Left ventricle myocardium inferior (tissue), 1 donor: ENCODE measurements at regions not wholly inside any gene's neighbourhood (a gene's known extent, or its start where the extent isn't known, plus 50 kb on each side); places are given as distances from the start of the nearest gene placed in this dataset.
"Not testable (repeated sequence)": the region's sequence is repeated elsewhere in the genome, so short reads cannot be mapped to it uniquely, and the experiment has no call there.

Experiments
- DNase-seq: peaks from one replicate; pipeline ENCODE4 v3.0.0-alpha.2; 2020
- H3K27ac ChIP-seq: fragments of 200-600 bp; replicated peaks from 2 replicates; pipeline ENCODE4 v1.8.0; 2021
- H3K27me3 ChIP-seq: fragments of 200-600 bp; 2 replicates; pipeline ENCODE4 v1.8.0; 2021; ENCODE audit warnings: low read depth
- H3K36me3 ChIP-seq: fragments of 200-600 bp; 2 replicates; pipeline ENCODE4 v1.8.0; 2021
- H3K4me1 ChIP-seq: fragments of 200-600 bp; 2 replicates; pipeline ENCODE4 v1.8.0; 2021
- H3K4me3 ChIP-seq: fragments of 200-600 bp; 2 replicates; pipeline ENCODE4 v1.8.0; 2021; ENCODE audit warnings: mild to moderate bottlenecking, moderate library complexity
- H3K9me3 ChIP-seq: fragments of 200-600 bp; replicated peaks from 2 replicates; pipeline ENCODE4 v1.8.0; 2021
- CTCF ChIP-seq: fragments of 200-600 bp; IDR thresholded peaks from 2 replicates; pipeline ENCODE4 v1.8.0; 2021; ENCODE audit warnings: antibody characterized with exemption, mild to moderate bottlenecking, borderline replicate concordance
- intact Hi-C: fragments of 100-400 bp; cut with micrococcal nuclease; formaldehyde crosslinking; loops from one replicate; pipeline ENCODE4 v1.11.0; 2022
- donor health status: DM: no; HTN: yes; CAD: no; lungs with severe emphysema.

GRCh38 chr7:81399471-81399870 lies 370.4 kb downstream of the HGF start:
- no peak overlapping the region for H3K27ac ChIP-seq
- intact Hi-C loops, result no loop called here
- H3K36me3 ChIP-seq, result no peaks in the 10 kb centered on the region
- no peaks in the 10 kb centered on the region for H3K27me3 ChIP-seq
- TF ChIP-seq CTCF, result no peak
- H3K4me3 ChIP-seq, result no peak overlapping the region
- no peak for DNase-seq
- H3K9me3 ChIP-seq, result no peaks in the 10 kb centered on the region
- H3K4me1 ChIP-seq, result no peaks in the 10 kb centered on the region

- TF ChIP-seq CTCF, result no peak
- Histone ChIP-seq H3K4me3 (no peak overlapping the region), H3K9me3 (no peaks in the 10 kb centered on the region), H3K27ac (no peak overlapping the region), H3K4me1 (no peaks in the 10 kb centered on the region), H3K27me3 (no peaks in the 10 kb centered on the region), H3K36me3 (no peaks in the 10 kb centered on the region)
- intact Hi-C loops, result no loop called here
- DNase-seq, result no peak
Measured at GRCh38 chr7:81394029-81394428, 375.8 kb downstream of the HGF start.

GRCh38 chr7:81393018-81393417 lies 376.8 kb downstream of the HGF start:
- H3K9me3 ChIP-seq, result no peaks in the 10 kb centered on the region
- intact Hi-C loops, result no loop called here
- no peak overlapping the region for H3K27ac ChIP-seq
- TF ChIP-seq CTCF, result no peak
- no peaks in the 10 kb centered on the region for H3K36me3 ChIP-seq
- no peaks in the 10 kb centered on the region for H3K4me1 ChIP-seq
- no peak overlapping the region for H3K4me3 ChIP-seq
- no peak for DNase-seq
- H3K27me3 ChIP-seq, result no peaks in the 10 kb centered on the region

GRCh38 chr7:81385370-81385769 lies 384.5 kb downstream of the HGF start:
- no peak for DNase-seq
- Histone ChIP-seq H3K4me3 (no peak overlapping the region), H3K27me3 (no peaks in the 10 kb centered on the region), H3K9me3 (no peaks in the 10 kb centered on the region), H3K36me3 (no peaks in the 10 kb centered on the region), H3K27ac (no peak overlapping the region), H3K4me1 (no peaks in the 10 kb centered on the region)
- intact Hi-C loops, result no loop called here
- no peak for TF ChIP-seq CTCF

GRCh38 chr7:81383846-81384245 lies 386.0 kb downstream of the HGF start:
- Histone ChIP-seq H3K4me3 (no peak overlapping the region), H3K4me1 (no peaks in the 10 kb centered on the region), H3K9me3 (no peaks in the 10 kb centered on the region), H3K27ac (no peak overlapping the region), H3K36me3 (no peaks in the 10 kb centered on the region), H3K27me3 (no peaks in the 10 kb centered on the region)
- no peak for DNase-seq
- intact Hi-C loops, result no loop called here
- TF ChIP-seq CTCF, result no peak

- not testable (repeated sequence) for H3K36me3 ChIP-seq
Measured at GRCh38 chr7:81374641-81375040, 395.2 kb downstream of the HGF start.

More at GRCh38 chr7:81374641-81375040, 395.2 kb downstream of the HGF start:
- H3K9me3 ChIP-seq, H3K27ac ChIP-seq, H3K4me3 ChIP-seq, H3K4me1 ChIP-seq, H3K27me3 ChIP-seq, DNase-seq, intact Hi-C loops: not testable (repeated sequence)
